ENCODE measurements at regions not wholly inside any gene's neighbourhood (a gene's known extent, or its start where the extent isn't known, plus 50 kb on each side); places are given as distances from the start of the nearest gene placed in this dataset.

DNA sequence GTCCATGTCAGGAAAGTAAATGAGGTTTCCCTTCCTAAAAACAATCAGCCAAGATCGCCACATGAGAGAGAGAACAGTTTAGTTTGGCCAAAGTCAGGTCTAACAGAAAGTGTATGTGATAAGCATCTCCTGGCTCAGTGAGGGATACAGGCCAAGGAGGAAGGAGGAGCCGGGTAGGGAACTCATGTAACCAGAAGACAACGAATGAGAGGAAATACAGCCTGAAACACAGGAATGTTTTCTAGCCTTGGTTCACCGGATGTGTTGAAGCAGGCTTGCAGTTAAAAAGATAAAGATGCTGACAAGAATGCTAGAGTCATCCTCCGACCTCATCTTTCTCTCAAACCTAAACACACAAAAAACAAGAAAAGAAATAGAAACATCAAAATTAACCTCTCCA lies 283.9 kb upstream of the SIX2 start:
- no peak for DNase-seq (ENCODE audit: low spot score)
- in situ Hi-C loops (cut with MboI; ENCODE audit: low sequenced_read_pairs, unreplicated experiment): no loop called here
- TF ChIP-seq, protein P1, sequence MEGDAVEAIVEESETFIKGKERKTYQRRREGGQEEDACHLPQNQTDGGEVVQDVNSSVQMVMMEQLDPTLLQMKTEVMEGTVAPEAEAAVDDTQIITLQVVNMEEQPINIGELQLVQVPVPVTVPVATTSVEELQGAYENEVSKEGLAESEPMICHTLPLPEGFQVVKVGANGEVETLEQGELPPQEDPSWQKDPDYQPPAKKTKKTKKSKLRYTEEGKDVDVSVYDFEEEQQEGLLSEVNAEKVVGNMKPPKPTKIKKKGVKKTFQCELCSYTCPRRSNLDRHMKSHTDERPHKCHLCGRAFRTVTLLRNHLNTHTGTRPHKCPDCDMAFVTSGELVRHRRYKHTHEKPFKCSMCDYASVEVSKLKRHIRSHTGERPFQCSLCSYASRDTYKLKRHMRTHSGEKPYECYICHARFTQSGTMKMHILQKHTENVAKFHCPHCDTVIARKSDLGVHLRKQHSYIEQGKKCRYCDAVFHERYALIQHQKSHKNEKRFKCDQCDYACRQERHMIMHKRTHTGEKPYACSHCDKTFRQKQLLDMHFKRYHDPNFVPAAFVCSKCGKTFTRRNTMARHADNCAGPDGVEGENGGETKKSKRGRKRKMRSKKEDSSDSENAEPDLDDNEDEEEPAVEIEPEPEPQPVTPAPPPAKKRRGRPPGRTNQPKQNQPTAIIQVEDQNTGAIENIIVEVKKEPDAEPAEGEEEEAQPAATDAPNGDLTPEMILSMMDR (IDR thresholded peaks at IDR 0.05; ENCODE audit: borderline replicate concordance, control extremely low read depth, extremely low read depth, insufficient read depth, missing control alignments): no peak

DNA sequence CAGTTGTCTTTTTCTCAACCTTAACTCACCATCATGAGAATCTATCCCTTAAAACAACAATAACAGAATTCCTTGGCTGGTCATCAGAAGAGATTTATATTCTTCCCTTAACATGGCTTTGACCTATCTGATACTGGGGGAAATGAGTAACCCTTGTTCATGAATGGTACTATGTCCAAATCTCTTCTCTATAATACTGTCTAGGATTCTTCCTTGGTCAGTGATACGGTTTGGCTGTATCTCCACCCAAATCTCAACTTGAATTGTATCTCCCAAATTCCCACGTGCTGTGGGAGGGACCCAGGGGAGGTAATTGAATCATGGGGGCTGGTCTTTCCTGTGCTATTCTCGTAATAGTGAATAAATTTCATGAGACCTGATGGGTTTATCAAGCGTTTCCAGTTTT lies 282.0 kb upstream of the SIX2 start:
- TF ChIP-seq, protein P1 (IDR thresholded peaks at IDR 0.05; ENCODE audit: borderline replicate concordance, control extremely low read depth, extremely low read depth, insufficient read depth, missing control alignments): no peak
- in situ Hi-C loops (cut with MboI; ENCODE audit: low sequenced_read_pairs, unreplicated experiment): no loop called here
- DNase-seq (ENCODE audit: low spot score): no peak

DNA sequence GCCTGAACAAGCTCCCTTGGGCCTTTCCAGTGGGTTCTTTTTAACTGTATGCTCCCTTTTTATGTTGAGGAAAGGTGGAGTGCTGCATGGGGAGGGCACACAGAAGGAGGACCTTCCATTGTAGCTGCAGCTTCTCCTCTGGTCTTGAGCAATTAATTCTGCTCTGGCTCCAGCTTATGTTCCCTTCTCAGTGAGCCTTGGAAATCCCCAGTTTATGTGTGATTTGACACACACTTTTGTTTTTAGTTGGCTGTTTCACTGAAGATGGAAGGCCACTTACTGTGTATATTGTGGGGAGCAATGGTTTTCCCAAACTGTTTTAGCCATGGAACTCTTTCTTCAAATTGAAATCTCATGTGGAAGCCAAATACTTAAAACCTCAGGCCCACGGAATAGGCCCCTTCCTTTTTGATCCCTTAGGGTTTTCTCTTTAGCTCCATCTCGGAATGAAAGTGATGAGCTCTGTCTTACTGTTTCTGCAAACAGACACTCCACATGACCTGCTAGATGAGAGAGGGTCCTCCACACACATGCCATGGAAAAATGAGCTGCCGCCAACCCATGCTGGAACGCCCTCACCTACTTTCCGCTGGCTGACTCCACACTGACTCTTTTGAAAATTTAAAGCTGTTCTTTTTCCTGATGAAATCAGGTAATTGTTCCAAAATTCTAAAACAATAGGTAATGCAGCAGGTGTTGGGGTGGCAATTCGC lies 280.9 kb upstream of the SIX2 start:
- in situ Hi-C loops (cut with MboI; ENCODE audit: low sequenced_read_pairs, unreplicated experiment): no loop called here
- TF ChIP-seq, protein P1 (IDR thresholded peaks at IDR 0.05; ENCODE audit: borderline replicate concordance, control extremely low read depth, extremely low read depth, insufficient read depth, missing control alignments): no peak
- peak; percentile 41 for DNase-seq (ENCODE audit: low spot score)

- in situ Hi-C loops (cut with MboI; ENCODE audit: low sequenced_read_pairs, unreplicated experiment): no loop called here
- TF ChIP-seq, protein P1 (IDR thresholded peaks at IDR 0.05; ENCODE audit: borderline replicate concordance, control extremely low read depth, extremely low read depth, insufficient read depth, missing control alignments): no peak
- no peak for DNase-seq (ENCODE audit: low spot score)
These were observed 279.5 kb upstream of the SIX2 start for GRCh38 chr2:45288532-45289417.

DNA sequence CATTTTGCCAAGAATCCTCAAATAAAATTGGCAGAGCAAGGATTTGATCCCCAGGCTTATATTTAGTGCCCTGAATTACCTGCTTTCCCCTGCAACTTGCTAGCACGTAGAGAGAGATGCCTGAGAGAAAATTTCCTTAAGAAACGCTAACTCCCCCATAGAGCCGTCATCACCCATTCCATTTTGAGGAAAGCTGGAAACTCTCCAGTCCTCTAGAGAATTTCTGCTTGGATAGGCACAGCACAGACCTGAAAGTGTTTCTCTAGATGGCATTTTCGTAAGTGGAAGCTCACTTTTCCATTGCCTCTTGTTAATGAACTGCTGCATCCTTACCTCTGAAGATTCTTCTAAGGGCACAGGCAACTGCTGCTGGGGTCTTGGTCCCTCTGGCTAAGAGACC lies 277.8 kb upstream of the SIX2 start:
- no peak for DNase-seq (ENCODE audit: low spot score)
- TF ChIP-seq, protein P1 (IDR thresholded peaks at IDR 0.05; ENCODE audit: borderline replicate concordance, control extremely low read depth, extremely low read depth, insufficient read depth, missing control alignments): no peak
- in situ Hi-C loops (cut with MboI; ENCODE audit: low sequenced_read_pairs, unreplicated experiment): no loop called here

DNA sequence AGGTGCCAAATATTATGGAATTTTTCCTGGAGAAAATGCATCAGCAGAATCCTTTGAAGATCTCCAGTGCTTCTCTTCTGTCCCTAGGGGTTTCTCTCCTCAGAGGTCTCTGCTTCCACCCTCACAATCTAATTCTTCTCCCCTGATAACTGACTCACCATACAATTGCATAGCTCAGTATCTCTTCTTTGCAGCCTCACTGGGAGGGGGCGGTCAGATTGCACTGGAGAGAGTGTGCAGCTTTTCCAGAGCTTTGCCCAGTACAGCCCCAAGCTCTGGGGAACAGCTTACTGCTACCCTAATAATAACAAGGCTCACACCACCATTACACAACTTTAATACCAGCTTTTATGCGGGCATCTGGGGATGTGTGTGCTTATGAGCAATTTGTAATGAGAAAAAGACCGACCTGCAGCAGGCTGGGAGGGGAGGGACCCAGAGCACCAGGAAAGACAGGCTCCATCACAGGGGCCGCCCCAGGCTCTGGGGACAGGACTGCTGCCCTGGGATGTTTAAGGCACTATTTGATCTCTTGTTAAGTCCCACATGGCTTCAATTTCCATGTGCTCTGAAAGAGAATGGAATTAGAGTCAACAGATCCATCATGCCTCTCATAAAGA lies 276.6 kb upstream of the SIX2 start:
- TF ChIP-seq, protein P1 (IDR thresholded peaks at IDR 0.05; ENCODE audit: borderline replicate concordance, control extremely low read depth, extremely low read depth, insufficient read depth, missing control alignments): no peak
- DNase-seq (ENCODE audit: low spot score): no peak
- in situ Hi-C loops (cut with MboI; ENCODE audit: low sequenced_read_pairs, unreplicated experiment): no loop called here
